ENCODE measurements at regions not wholly inside any gene's neighbourhood (a gene's known extent, or its start where the extent isn't known, plus 50 kb on each side); places are given as distances from the start of the nearest gene placed in this dataset.

DNA sequence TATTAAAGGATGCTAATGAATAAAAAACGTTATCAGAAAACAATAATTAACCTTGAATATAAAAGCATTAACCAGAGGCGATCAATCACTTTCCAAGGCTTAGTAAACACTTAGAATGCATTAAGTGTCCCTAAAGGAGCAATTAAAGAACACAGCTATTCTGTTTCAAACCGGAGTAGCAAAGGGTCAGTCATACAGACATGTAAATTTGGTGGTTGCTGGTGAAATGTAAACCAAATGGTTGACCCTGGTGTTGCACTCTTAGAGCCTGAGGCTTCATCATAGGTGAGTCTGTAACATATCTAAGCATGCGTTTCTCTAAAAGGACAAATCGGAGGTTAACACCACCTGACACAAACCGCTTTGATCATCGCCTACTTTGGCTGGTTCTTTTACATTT is 1280.1 kb downstream of the TYW1 start:
- no peak for TF ChIP-seq TAF1 (IDR thresholded peaks at IDR 0.05; ENCODE audit: borderline replicate concordance, insufficient read depth, low read length)
- TF ChIP-seq POLR2AphosphoS5 (IDR thresholded peaks at IDR 0.05; ENCODE audit: low read depth, low read length) = no peak

Data from PFSK-1 (cell line).